ENCODE measurements at regions not wholly inside any gene's neighbourhood (a gene's known extent, or its start where the extent isn't known, plus 50 kb on each side); places are given as distances from the start of the nearest gene placed in this dataset.

DNA sequence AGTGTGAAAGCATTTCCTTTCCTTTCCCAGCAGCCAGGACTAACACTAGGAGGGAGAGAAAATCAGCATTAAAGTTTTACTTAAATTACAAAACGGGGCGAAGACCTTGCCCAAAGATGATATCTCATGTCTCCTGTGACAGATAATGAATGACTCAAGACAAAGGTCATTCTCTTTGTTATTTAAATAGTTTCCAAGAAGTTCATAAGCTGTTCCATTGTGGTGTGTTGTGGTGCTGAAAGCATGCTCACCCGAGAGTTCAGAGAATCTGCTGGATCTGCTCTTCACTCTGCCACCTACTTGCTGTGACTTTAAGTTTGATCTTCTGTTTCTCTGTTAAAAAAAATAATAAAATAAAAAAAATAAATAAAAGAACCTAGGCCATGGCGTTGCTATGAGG, 265.9 kb upstream of the NR4A3 start:
- 59% methylated on average over 4 of the region's 4 CpGs for WGBS
- H3K27me3 ChIP-seq = no peaks in the 10 kb centered on the region
- peaks cover 3% of the 10 kb centered on the region for H3K9me3 ChIP-seq
- no peaks in the 10 kb centered on the region for H3K4me1 ChIP-seq
- TF ChIP-seq EP300 (IDR thresholded peaks at IDR 0.05) = no peak
- TF ChIP-seq POLR2AphosphoS5 (IDR thresholded peaks at IDR 0.05) = no peak
- no peak for TF ChIP-seq POLR2A (IDR thresholded peaks at IDR 0.05)
- TF ChIP-seq, protein P1, sequence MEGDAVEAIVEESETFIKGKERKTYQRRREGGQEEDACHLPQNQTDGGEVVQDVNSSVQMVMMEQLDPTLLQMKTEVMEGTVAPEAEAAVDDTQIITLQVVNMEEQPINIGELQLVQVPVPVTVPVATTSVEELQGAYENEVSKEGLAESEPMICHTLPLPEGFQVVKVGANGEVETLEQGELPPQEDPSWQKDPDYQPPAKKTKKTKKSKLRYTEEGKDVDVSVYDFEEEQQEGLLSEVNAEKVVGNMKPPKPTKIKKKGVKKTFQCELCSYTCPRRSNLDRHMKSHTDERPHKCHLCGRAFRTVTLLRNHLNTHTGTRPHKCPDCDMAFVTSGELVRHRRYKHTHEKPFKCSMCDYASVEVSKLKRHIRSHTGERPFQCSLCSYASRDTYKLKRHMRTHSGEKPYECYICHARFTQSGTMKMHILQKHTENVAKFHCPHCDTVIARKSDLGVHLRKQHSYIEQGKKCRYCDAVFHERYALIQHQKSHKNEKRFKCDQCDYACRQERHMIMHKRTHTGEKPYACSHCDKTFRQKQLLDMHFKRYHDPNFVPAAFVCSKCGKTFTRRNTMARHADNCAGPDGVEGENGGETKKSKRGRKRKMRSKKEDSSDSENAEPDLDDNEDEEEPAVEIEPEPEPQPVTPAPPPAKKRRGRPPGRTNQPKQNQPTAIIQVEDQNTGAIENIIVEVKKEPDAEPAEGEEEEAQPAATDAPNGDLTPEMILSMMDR (IDR thresholded peaks at IDR 0.05) = no peak
- H3K36me3 ChIP-seq = no peaks in the 10 kb centered on the region
- DNase-seq (ENCODE audit: low spot score in 2 of 2) = no peak
- H3K27ac ChIP-seq = no peak overlapping the region
- no peak overlapping the region for H3K4me3 ChIP-seq

DNA sequence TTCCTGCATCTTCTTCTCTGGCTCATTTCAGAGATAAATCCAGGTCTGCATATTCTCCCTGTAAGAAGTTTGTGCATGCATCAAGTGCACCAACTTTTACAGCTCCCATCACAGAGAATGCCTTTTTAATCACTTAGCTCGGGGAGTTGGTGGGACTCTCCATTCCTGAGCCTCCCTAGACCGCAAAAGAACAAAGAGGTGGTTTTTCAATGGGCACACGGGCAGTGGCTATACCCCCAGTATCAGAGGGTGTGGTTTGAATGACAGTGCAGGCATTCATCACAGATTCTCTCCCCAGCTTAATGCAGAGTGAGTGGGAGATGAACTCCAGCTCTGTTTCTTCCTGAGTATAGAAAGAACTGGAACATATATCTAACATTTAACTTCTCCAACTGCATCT, 264.7 kb upstream of the NR4A3 start:
- 82% methylated on average over 3 of the region's 3 CpGs for WGBS
- Histone ChIP-seq H3K4me1 (no peaks in the 10 kb centered on the region), H3K4me3 (no peak overlapping the region), H3K27me3 (no peaks in the 10 kb centered on the region), H3K36me3 (no peaks in the 10 kb centered on the region), H3K27ac (no peak overlapping the region), H3K9me3 (peaks cover 3% of the 10 kb centered on the region)
- TF ChIP-seq, protein P1 (IDR thresholded peaks at IDR 0.05) = no peak
- TF ChIP-seq POLR2A (IDR thresholded peaks at IDR 0.05) (no peak), EP300 (IDR thresholded peaks at IDR 0.05) (no peak), POLR2AphosphoS5 (IDR thresholded peaks at IDR 0.05) (no peak)
- no peak for DNase-seq (ENCODE audit: low spot score in 2 of 2)

DNA sequence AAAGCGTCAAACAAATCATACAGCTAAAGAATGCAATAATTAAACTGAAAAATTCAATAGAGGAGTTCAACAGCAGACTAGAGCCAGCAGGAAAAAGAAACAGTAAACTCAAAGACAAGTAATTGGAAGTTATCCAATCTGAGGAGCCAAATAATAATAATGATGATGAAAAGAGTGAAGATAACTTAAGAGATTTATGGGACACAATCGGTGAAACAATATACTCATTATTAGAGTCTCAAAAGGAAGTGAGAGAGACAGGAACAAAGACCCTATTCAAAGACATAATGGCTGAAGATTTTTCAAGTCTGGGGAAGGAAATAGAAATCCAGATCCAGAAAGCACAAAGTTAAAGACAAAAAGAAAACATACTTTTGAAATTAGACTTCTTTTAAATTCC, 263.9 kb upstream of the NR4A3 start:
- Histone ChIP-seq H3K27ac (no peak overlapping the region), H3K4me1 (no peaks in the 10 kb centered on the region), H3K36me3 (no peaks in the 10 kb centered on the region), H3K9me3 (peaks cover 3% of the 10 kb centered on the region), H3K4me3 (no peak overlapping the region), H3K27me3 (no peaks in the 10 kb centered on the region)
- no peak for DNase-seq (ENCODE audit: low spot score in 2 of 2)
- no peak for TF ChIP-seq POLR2A (IDR thresholded peaks at IDR 0.05)
- no peak for TF ChIP-seq EP300 (IDR thresholded peaks at IDR 0.05)
- TF ChIP-seq, protein P1 (IDR thresholded peaks at IDR 0.05) = no peak
- no peak for TF ChIP-seq POLR2AphosphoS5 (IDR thresholded peaks at IDR 0.05)
- 60% methylated on average over 2 of the region's 2 CpGs for WGBS

DNA sequence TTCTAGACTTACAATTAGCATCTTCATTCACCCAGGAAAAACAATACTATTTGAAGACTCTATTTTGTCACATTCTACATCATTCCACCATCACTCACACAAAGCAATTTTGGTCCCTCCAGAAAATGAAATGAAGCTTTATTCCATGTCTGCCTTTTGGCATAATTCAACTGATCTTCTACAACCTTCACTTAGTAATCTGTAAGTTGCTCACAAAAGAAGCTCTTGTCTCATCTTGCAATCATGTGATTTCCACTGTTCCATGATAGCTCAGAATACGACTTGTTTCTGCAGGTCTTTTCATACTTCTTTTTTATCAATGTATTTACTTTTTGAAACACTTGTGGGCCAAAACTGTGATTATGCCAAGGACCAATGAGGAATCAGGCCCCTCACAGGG, 261.9 kb upstream of the NR4A3 start:
- no peaks in the 10 kb centered on the region for H3K27me3 ChIP-seq

DNA sequence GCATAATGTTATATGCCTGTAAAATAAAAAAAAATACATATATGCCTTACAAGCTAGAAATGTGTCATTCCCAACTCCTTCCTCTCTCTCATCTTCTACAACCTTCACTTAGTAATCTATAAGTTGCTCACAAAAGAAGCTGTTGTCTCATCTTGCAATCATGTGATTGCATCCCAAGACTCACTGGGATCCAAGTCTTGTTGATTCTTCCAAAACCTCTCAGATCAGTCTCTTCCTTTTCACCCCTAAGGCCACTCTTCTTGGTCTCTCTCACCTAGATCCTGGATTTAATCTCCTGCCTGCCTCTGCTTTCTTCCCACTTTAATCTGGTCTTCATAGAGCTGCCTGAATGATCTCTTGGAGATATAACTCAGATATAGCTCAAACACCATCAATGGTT, 261.1 kb upstream of the NR4A3 start:
- no peak for DNase-seq (ENCODE audit: low spot score in 2 of 2)
- no peak overlapping the region for H3K27ac ChIP-seq
- H3K4me1 ChIP-seq = no peaks in the 10 kb centered on the region
- peaks cover 3% of the 10 kb centered on the region for H3K9me3 ChIP-seq
- H3K27me3 ChIP-seq = no peaks in the 10 kb centered on the region
- no peak overlapping the region for H3K4me3 ChIP-seq
- TF ChIP-seq, protein P1 (IDR thresholded peaks at IDR 0.05) = no peak
- TF ChIP-seq EP300 (IDR thresholded peaks at IDR 0.05) (no peak), POLR2A (IDR thresholded peaks at IDR 0.05) (no peak), POLR2AphosphoS5 (IDR thresholded peaks at IDR 0.05) (no peak)
- H3K36me3 ChIP-seq = no peaks in the 10 kb centered on the region

More for the DNA sequence above, 261.9 kb upstream of the NR4A3 start:
- H3K36me3 ChIP-seq = no peaks in the 10 kb centered on the region
- no peaks in the 10 kb centered on the region for H3K4me1 ChIP-seq
- no peak overlapping the region for H3K27ac ChIP-seq
- H3K9me3 ChIP-seq = peaks cover 3% of the 10 kb centered on the region
- DNase-seq (ENCODE audit: low spot score in 2 of 2) = no peak
- H3K4me3 ChIP-seq = no peak overlapping the region
- 46% methylated on average over 1 of the region's 1 CpG for WGBS
- no peak for TF ChIP-seq POLR2AphosphoS5 (IDR thresholded peaks at IDR 0.05)
- TF ChIP-seq POLR2A (IDR thresholded peaks at IDR 0.05) = no peak
- no peak for TF ChIP-seq EP300 (IDR thresholded peaks at IDR 0.05)
- TF ChIP-seq, protein P1 (IDR thresholded peaks at IDR 0.05) = no peak
